Omental fat pad (tissue), 3 donors: ENCODE measurements at regions not wholly inside any gene's neighbourhood (a gene's known extent, or its start where the extent isn't known, plus 50 kb on each side); places are given as distances from the start of the nearest gene placed in this dataset.

ENCODE experiments used
- ATAC-seq: fragments of 150-250 bp; one replicate; pipeline ENCODE4 v1.9.1; 2016; ENCODE audit warnings: mild to moderate bottlenecking, moderate library complexity; ENCODE audit not compliant: low FRiP score
- DNase-seq: peaks from one replicate; pipeline ENCODE4 v3.0.0-alpha.2; 2019; ENCODE audit warnings: low spot score
- CTCF ChIP-seq, 3 donors: fragments of 450-650 bp; IDR thresholded peaks; one replicate each; pipeline ENCODE4 v1.5.1; 2016 to 2017; ENCODE audit warnings: antibody characterized with exemption in 3 of 3, mild to moderate bottlenecking in 3 of 3, moderate library complexity in 2 of 3

GRCh38 chr12:76195920-76196319, 111.4 kb upstream of the NAP1L1 start:
- TF ChIP-seq CTCF (IDR thresholded peaks at IDR 0.05), result no peak
- ATAC-seq, result no peak
- DNase-seq, result no peak

- DNase-seq (no peak), ATAC-seq (no peak)
- TF ChIP-seq CTCF (IDR thresholded peaks at IDR 0.05), result no peak
Observed at GRCh38 chr12:76194724-76195123, 110.2 kb upstream of the NAP1L1 start.

GRCh38 chr12:76193961-76194360, 109.5 kb upstream of the NAP1L1 start:
- no peak for DNase-seq
- no peak for TF ChIP-seq CTCF (IDR thresholded peaks at IDR 0.05)
- ATAC-seq, result no peak

- no peak for TF ChIP-seq CTCF (IDR thresholded peaks at IDR 0.05)
- ATAC-seq, result no peak
- DNase-seq, result no peak
Observed at GRCh38 chr12:76192416-76192815, 107.9 kb upstream of the NAP1L1 start.

GRCh38 chr12:76190299-76190698, 105.8 kb upstream of the NAP1L1 start:
- no peak for ATAC-seq
- TF ChIP-seq CTCF (IDR thresholded peaks at IDR 0.05), result no peak
- no peak for DNase-seq

- ATAC-seq (no peak), DNase-seq (no peak)
- no peak for TF ChIP-seq CTCF (IDR thresholded peaks at IDR 0.05)
Observed at GRCh38 chr12:76189851-76190250, 105.4 kb upstream of the NAP1L1 start.

- no peak for DNase-seq
Observed at GRCh38 chr12:76187177-76187576, 102.7 kb upstream of the NAP1L1 start.

More at GRCh38 chr12:76187177-76187576, 102.7 kb upstream of the NAP1L1 start:
- no peak for TF ChIP-seq CTCF (IDR thresholded peaks at IDR 0.05)
- ATAC-seq, result no peak
